KMS-11 (cell line): ENCODE measurements at regions not wholly inside any gene's neighbourhood (a gene's known extent, or its start where the extent isn't known, plus 50 kb on each side); places are given as distances from the start of the nearest gene placed in this dataset.

ENCODE experiments used
- H2AFZ ChIP-seq: fragments of 200-600 bp; sonication (generic); 2 replicates; pipeline ENCODE4 v1.6.1; 2016; ENCODE audit warnings: antibody characterized with exemption, mixed run types, low read depth
- H3K27ac ChIP-seq: fragments of 200-600 bp; sonication (generic); 2 replicates; pipeline ENCODE4 v1.6.1; 2016; ENCODE audit warnings: mild to moderate bottlenecking, mixed run types
- H3K27me3 ChIP-seq: fragments of 200-600 bp; sonication (generic); 2 replicates; pipeline ENCODE4 v1.6.1; 2017; ENCODE audit warnings: mild to moderate bottlenecking, low read depth, mixed run types, moderate library complexity; ENCODE audit not compliant: insufficient read depth
- H3K36me3 ChIP-seq: fragments of 200-600 bp; sonication (generic); 2 replicates; pipeline ENCODE4 v1.6.1; 2017; ENCODE audit warnings: mild to moderate bottlenecking, mixed run types; ENCODE audit not compliant: insufficient read depth
- H3K4me1 ChIP-seq: fragments of 200-600 bp; sonication (generic); 2 replicates; pipeline ENCODE4 v1.6.1; 2016; ENCODE audit warnings: mild to moderate bottlenecking, low read depth, mixed run types; ENCODE audit not compliant: poor library complexity, severe bottlenecking
- H3K4me2 ChIP-seq: fragments of 200-600 bp; sonication (generic); 2 replicates; pipeline ENCODE4 v1.7.0; 2016; ENCODE audit warnings: mild to moderate bottlenecking, mixed run types
- H3K4me3 ChIP-seq: fragments of 200-600 bp; sonication (generic); IDR thresholded peaks from 2 replicates; pipeline ENCODE4 v1.6.1; 2017; ENCODE audit warnings: low read depth, low read length, mixed read lengths; ENCODE audit not compliant: insufficient read depth
- H3K79me2 ChIP-seq: fragments of 200-600 bp; sonication (generic); 2 replicates; pipeline ENCODE4 v1.6.1; 2016; ENCODE audit warnings: low read depth, mixed run types; ENCODE audit not compliant: insufficient read depth
- H3K9ac ChIP-seq: fragments of 200-600 bp; sonication (generic); 2 replicates; pipeline ENCODE4 v1.6.1; 2016; ENCODE audit warnings: mild to moderate bottlenecking, mixed run types
- H4K20me1 ChIP-seq: fragments of 200-600 bp; sonication (generic); 2 replicates; pipeline ENCODE4 v1.6.1; 2016; ENCODE audit warnings: mild to moderate bottlenecking, mixed run types; ENCODE audit not compliant: insufficient read depth
- CTCF ChIP-seq: fragments of 200-600 bp; sonication (generic); conservative IDR thresholded peaks from 2 replicates; pipeline ENCODE4 v1.6.1; 2017; ENCODE audit warnings: low read depth, mild to moderate bottlenecking, antibody characterized with exemption, low read length, moderate library complexity, mixed read lengths

- Histone ChIP-seq H2AFZ (no peak overlapping the region), H3K36me3 (no peaks in the 10 kb centered on the region), H3K79me2 (no peaks in the 10 kb centered on the region), H3K27me3 (no peaks in the 10 kb centered on the region), H3K4me3 (no peak overlapping the region), H3K27ac (no peak overlapping the region), H3K9ac (no peak overlapping the region), H4K20me1 (no peaks in the 10 kb centered on the region), H3K4me1 (no peaks in the 10 kb centered on the region), H3K4me2 (no peak overlapping the region)
- TF ChIP-seq CTCF, result no peak
Observed at GRCh38 chr15:94723801-94724200, 492.4 kb downstream of the MCTP2 start.

GRCh38 chr15:94731286-94731685, 499.9 kb downstream of the MCTP2 start:
- H2AFZ ChIP-seq, result no peak overlapping the region

GRCh38 chr15:94734460-94734859, 503.1 kb downstream of the MCTP2 start:
- Histone ChIP-seq H4K20me1 (no peaks in the 10 kb centered on the region), H3K27ac (no peak overlapping the region), H3K36me3 (no peaks in the 10 kb centered on the region), H3K4me1 (no peaks in the 10 kb centered on the region), H3K9ac (no peak overlapping the region), H3K79me2 (no peaks in the 10 kb centered on the region), H3K4me3 (no peak overlapping the region), H3K4me2 (no peak overlapping the region), H3K27me3 (no peaks in the 10 kb centered on the region), H2AFZ (no peak overlapping the region)
- TF ChIP-seq CTCF, result no peak

More at GRCh38 chr15:94731286-94731685, 499.9 kb downstream of the MCTP2 start:
- Histone ChIP-seq H3K9ac (no peak overlapping the region), H3K27ac (no peak overlapping the region), H4K20me1 (no peaks in the 10 kb centered on the region), H3K4me2 (no peak overlapping the region), H3K4me3 (no peak overlapping the region), H3K4me1 (no peaks in the 10 kb centered on the region), H3K79me2 (no peaks in the 10 kb centered on the region), H3K27me3 (no peaks in the 10 kb centered on the region), H3K36me3 (no peaks in the 10 kb centered on the region)
- no peak for TF ChIP-seq CTCF

- H3K27me3 ChIP-seq, result no peaks in the 10 kb centered on the region
- TF ChIP-seq CTCF, result no peak
- no peaks in the 10 kb centered on the region for H3K79me2 ChIP-seq
- no peak overlapping the region for H2AFZ ChIP-seq
- H4K20me1 ChIP-seq, result no peaks in the 10 kb centered on the region
- H3K4me1 ChIP-seq, result no peaks in the 10 kb centered on the region
- no peaks in the 10 kb centered on the region for H3K36me3 ChIP-seq
- H3K9ac ChIP-seq, result no peak overlapping the region
- H3K27ac ChIP-seq, result no peak overlapping the region
- H3K4me2 ChIP-seq, result no peak overlapping the region
- no peak overlapping the region for H3K4me3 ChIP-seq
Observed at GRCh38 chr15:94736236-94736635, 504.9 kb downstream of the MCTP2 start.
